ENCODE measurements at regions not wholly inside any gene's neighbourhood (a gene's known extent, or its start where the extent isn't known, plus 50 kb on each side); places are given as distances from the start of the nearest gene placed in this dataset.
A peak's percentile ranks its signal among the peaks of the same experiment; 100 is the strongest.

DNA sequence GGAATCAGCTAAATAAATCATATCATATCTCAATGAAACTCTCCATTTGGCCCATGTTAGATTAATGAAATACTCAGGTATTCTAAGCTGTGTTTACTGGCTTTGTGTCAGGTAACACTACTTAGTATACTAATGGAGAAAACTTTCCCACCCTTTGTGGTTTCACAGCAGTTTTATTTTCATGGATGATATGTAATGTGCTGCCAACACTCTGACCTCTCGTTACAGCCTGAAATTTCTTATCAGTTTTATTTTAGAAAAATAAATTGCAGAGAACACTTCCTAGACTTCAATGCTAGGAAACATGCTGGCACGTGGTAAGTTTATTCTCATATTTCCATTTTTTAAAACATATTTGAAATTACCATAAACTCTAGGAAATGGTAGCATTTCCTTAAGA, 758.9 kb downstream of the LIG4 start:
- intact Hi-C loops (cut with DNase I) = no loop called here

DNA sequence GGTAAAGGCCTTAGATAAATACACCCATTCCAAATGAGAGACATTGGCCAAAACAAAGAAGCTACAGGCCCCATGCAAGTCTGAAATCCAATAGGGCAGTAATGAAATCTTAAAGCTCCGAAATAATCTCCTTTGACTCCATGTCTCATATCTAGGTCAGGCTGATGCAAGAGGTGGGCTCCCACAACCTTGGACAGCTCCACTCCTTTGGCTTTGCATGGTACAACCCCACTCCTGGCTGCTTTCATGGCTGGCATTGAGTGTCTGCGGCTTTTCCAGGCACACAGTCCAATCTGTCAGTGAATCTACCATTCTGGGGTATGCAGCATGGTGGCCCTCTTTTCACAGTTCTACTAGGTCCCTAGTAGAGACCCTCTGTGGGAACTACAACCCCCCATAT, 762.5 kb downstream of the LIG4 start:
- H3K4me1 ChIP-seq = no peaks in the 10 kb centered on the region

More for the DNA sequence above, 758.9 kb downstream of the LIG4 start:
- Histone ChIP-seq H3K27ac (replicated peaks in 1 of 4) (no peak overlapping the region), H3K27me3 (no peaks in the 10 kb centered on the region), H3K36me3 (no peaks in the 10 kb centered on the region), H3K4me3 (no peak overlapping the region), H3K4me1 (no peaks in the 10 kb centered on the region), H3K9me3 (peaks cover 0 to 10% (median 9%) of the 10 kb centered on the region in 4 donors)
- WGBS = 42% methylated on average over 2 of the region's 2 CpGs
- TF ChIP-seq, protein P1, sequence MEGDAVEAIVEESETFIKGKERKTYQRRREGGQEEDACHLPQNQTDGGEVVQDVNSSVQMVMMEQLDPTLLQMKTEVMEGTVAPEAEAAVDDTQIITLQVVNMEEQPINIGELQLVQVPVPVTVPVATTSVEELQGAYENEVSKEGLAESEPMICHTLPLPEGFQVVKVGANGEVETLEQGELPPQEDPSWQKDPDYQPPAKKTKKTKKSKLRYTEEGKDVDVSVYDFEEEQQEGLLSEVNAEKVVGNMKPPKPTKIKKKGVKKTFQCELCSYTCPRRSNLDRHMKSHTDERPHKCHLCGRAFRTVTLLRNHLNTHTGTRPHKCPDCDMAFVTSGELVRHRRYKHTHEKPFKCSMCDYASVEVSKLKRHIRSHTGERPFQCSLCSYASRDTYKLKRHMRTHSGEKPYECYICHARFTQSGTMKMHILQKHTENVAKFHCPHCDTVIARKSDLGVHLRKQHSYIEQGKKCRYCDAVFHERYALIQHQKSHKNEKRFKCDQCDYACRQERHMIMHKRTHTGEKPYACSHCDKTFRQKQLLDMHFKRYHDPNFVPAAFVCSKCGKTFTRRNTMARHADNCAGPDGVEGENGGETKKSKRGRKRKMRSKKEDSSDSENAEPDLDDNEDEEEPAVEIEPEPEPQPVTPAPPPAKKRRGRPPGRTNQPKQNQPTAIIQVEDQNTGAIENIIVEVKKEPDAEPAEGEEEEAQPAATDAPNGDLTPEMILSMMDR (IDR thresholded peaks at IDR 0.05) = no peak
- TF ChIP-seq POLR2A (IDR thresholded peaks at IDR 0.05; ENCODE audit: low read depth) (no peak), POLR2AphosphoS5 (IDR thresholded peaks at IDR 0.05) (no peak), EP300 (IDR thresholded peaks at IDR 0.05) (no peak)
- DNase-seq (ENCODE audit: extremely low spot score) = no peak

DNA sequence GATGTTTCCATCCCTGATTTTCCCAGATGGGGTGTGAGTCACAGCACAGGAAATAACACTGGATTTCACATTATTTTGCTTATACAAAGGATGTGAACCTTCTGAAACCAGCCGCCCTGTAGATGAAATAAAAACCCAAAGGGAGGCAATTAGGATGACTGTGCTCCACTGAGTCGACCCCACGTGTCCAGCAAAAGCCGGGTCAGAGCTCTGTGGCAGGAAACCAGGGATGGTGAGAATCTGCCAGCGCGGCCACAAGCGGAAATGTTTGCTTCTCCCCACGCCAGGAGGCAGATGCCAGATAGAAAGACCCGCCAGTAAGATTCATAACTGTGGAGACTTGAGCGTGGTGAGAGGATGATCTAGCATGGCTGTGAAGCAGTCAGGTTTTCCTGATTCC, 764.4 kb downstream of the LIG4 start:
- Histone ChIP-seq H3K36me3 (no peaks in the 10 kb centered on the region), H3K4me3 (no peak overlapping the region), H3K27ac (replicated peaks in 1 of 4) (peak overlapping the region in 1 of 4 donors; percentile 25), H3K9me3 (peaks cover 0 to 10% (median 9%) of the 10 kb centered on the region in 4 donors), H3K27me3 (no peaks in the 10 kb centered on the region), H3K4me1 (no peaks in the 10 kb centered on the region)
- 58% methylated on average over 10 of the region's 10 CpGs for WGBS
- intact Hi-C loops (cut with DNase I) = no loop called here
- TF ChIP-seq POLR2A (IDR thresholded peaks at IDR 0.05; ENCODE audit: low read depth) = no peak
- TF ChIP-seq EP300 (IDR thresholded peaks at IDR 0.05) = no peak
- TF ChIP-seq, protein P1 (IDR thresholded peaks at IDR 0.05) = no peak
- TF ChIP-seq POLR2AphosphoS5 (IDR thresholded peaks at IDR 0.05) = no peak
- no peak for DNase-seq (ENCODE audit: extremely low spot score)

More for the DNA sequence above, 762.5 kb downstream of the LIG4 start:
- no peaks in the 10 kb centered on the region for H3K36me3 ChIP-seq
- H3K4me3 ChIP-seq = no peak overlapping the region
- H3K27ac ChIP-seq (replicated peaks in 1 of 4) = no peak overlapping the region
- H3K27me3 ChIP-seq = no peaks in the 10 kb centered on the region
- WGBS = 90% methylated on average over 2 of the region's 2 CpGs
- H3K9me3 ChIP-seq = peaks cover 0 to 10% (median 9%) of the 10 kb centered on the region in 4 donors
- intact Hi-C loops (cut with DNase I) = no loop called here
- TF ChIP-seq, protein P1 (IDR thresholded peaks at IDR 0.05) = no peak
- TF ChIP-seq POLR2AphosphoS5 (IDR thresholded peaks at IDR 0.05) (no peak), POLR2A (IDR thresholded peaks at IDR 0.05; ENCODE audit: low read depth) (no peak)
- DNase-seq (ENCODE audit: extremely low spot score) = no peak

DNA sequence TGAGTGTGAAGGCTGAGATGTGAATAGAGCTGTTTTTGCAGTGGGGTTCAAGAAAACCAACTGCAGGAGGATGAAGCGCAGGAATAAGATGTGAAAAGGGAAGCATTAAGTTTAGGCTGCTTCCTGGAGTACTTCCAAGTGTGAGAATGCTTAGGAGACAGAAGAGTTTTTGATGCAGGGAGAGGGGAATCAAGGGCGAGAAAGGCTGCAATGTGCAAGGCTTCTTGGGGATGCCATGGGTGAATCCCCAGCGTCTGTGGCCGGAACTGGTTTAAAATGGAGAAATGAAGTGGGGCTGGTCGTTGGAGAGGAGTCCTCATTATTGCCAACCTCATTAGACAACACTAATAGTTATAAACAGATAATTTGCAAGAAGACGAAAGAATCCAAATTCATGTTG, 764.9 kb downstream of the LIG4 start:
- H3K9me3 ChIP-seq = peaks cover 0 to 10% (median 9%) of the 10 kb centered on the region in 4 donors
- no peak overlapping the region for H3K4me3 ChIP-seq
- TF ChIP-seq EP300 (IDR thresholded peaks at IDR 0.05) (no peak), POLR2A (IDR thresholded peaks at IDR 0.05; ENCODE audit: low read depth) (no peak), POLR2AphosphoS5 (IDR thresholded peaks at IDR 0.05) (no peak)
- TF ChIP-seq, protein P1 (IDR thresholded peaks at IDR 0.05) = no peak
- intact Hi-C loops (cut with DNase I) = no loop called here
- no peak for DNase-seq (ENCODE audit: extremely low spot score)
- no peaks in the 10 kb centered on the region for H3K4me1 ChIP-seq
- H3K27me3 ChIP-seq = no peaks in the 10 kb centered on the region
- H3K27ac ChIP-seq (replicated peaks in 1 of 4) = no peak overlapping the region
- 43% methylated on average over 6 of the region's 6 CpGs for WGBS
- H3K36me3 ChIP-seq = no peaks in the 10 kb centered on the region

DNA sequence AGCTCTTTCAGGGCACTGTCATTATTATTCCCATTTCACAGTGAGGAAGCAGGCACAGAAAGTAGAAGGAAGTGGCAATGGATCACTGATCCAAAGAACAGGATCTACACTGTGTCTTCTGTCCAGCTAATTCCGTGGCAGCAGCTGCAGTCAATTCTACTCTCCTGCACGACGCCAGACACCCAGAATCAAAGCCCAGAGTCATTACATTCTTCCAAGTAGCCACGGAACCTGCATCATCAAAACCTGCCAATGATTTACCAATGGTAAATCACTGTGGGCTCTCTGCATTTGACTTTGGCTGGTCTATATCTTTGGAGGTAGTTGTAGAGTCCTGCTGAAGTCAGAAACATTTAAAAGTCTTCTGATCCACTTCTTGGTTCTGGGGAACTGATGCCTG, 767.7 kb downstream of the LIG4 start:
- 64% methylated on average over 4 of the region's 4 CpGs for WGBS
- Histone ChIP-seq H3K4me3 (no peak overlapping the region), H3K4me1 (no peaks in the 10 kb centered on the region), H3K9me3 (no peaks in the 10 kb centered on the region), H3K36me3 (no peaks in the 10 kb centered on the region), H3K27ac (replicated peaks in 1 of 4) (no peak overlapping the region), H3K27me3 (no peaks in the 10 kb centered on the region)
- intact Hi-C loops (cut with DNase I) = no loop called here
- TF ChIP-seq POLR2AphosphoS5 (IDR thresholded peaks at IDR 0.05) (no peak), EP300 (IDR thresholded peaks at IDR 0.05) (no peak), POLR2A (IDR thresholded peaks at IDR 0.05; ENCODE audit: low read depth) (no peak)
- TF ChIP-seq, protein P1 (IDR thresholded peaks at IDR 0.05) = no peak
- no peak for DNase-seq (ENCODE audit: extremely low spot score)
